Middle frontal gyrus (tissue), 1 donor: ENCODE measurements at regions not wholly inside any gene's neighbourhood (a gene's known extent, or its start where the extent isn't known, plus 50 kb on each side); places are given as distances from the start of the nearest gene placed in this dataset.
"Not testable (repeated sequence)": the region's sequence is repeated elsewhere in the genome, so short reads cannot be mapped to it uniquely, and the experiment has no call there.

Source experiments
- DNase-seq: peaks from one replicate; pipeline ENCODE4 v3.0.0-alpha.2; 2015; ENCODE audit warnings: low spot score; ENCODE audit errors: extremely low spot score

GRCh38 chr4:10388146-10388545, 69.1 kb downstream of the ZNF518B start:
- DNase-seq: not testable (repeated sequence)

- DNase-seq: no peak
Measured at GRCh38 chr4:10385994-10386394, 71.2 kb downstream of the ZNF518B start.

- no peak for DNase-seq
Measured at GRCh38 chr4:10384974-10385373, 72.3 kb downstream of the ZNF518B start.

- no peak for DNase-seq
Measured at GRCh38 chr4:10383417-10383816, 73.8 kb downstream of the ZNF518B start.

GRCh38 chr4:10382171-10382570, 75.1 kb downstream of the ZNF518B start:
- not testable (repeated sequence) for DNase-seq

GRCh38 chr4:10381146-10381545, 76.1 kb downstream of the ZNF518B start:
- DNase-seq: no peak

- no peak for DNase-seq
Measured at GRCh38 chr4:10380735-10381134, 76.5 kb downstream of the ZNF518B start.

GRCh38 chr4:10371869-10372471, 85.3 kb downstream of the ZNF518B start:
- DNase-seq: no peak

- DNase-seq: no peak
Measured at GRCh38 chr4:10371121-10371520, 86.1 kb downstream of the ZNF518B start.

GRCh38 chr4:10369517-10369916, 87.7 kb downstream of the ZNF518B start:
- no peak for DNase-seq

- no peak for DNase-seq
Measured at GRCh38 chr4:10366628-10367027, 90.6 kb downstream of the ZNF518B start.

- DNase-seq: no peak
Measured at GRCh38 chr4:10364194-10364593, 93.0 kb downstream of the ZNF518B start.

- DNase-seq: no peak
Measured at GRCh38 chr4:10354746-10355145, 102.5 kb downstream of the ZNF518B start.

- DNase-seq: no peak
Measured at GRCh38 chr4:10354225-10354624, 103.0 kb downstream of the ZNF518B start.

GRCh38 chr4:10353110-10353509, 104.1 kb downstream of the ZNF518B start:
- no peak for DNase-seq

GRCh38 chr4:10348241-10348640, 109.0 kb downstream of the ZNF518B start:
- no peak for DNase-seq

GRCh38 chr4:10347815-10348214, 109.4 kb downstream of the ZNF518B start:
- no peak for DNase-seq

- DNase-seq: no peak
Measured at GRCh38 chr4:10347281-10347795, 109.9 kb downstream of the ZNF518B start.

- DNase-seq: no peak
Measured at GRCh38 chr4:10346023-10346422, 111.2 kb downstream of the ZNF518B start.

GRCh38 chr4:10345381-10345784, 111.8 kb downstream of the ZNF518B start:
- DNase-seq: no peak

- DNase-seq: no peak
Measured at GRCh38 chr4:10344824-10345223, 112.4 kb downstream of the ZNF518B start.

- no peak for DNase-seq
Measured at GRCh38 chr4:10343656-10344055, 113.6 kb downstream of the ZNF518B start.

GRCh38 chr4:10342866-10343265, 114.4 kb downstream of the ZNF518B start:
- DNase-seq: no peak

- no peak for DNase-seq
Measured at GRCh38 chr4:10336471-10336870, 120.8 kb downstream of the ZNF518B start.
